ENCODE measurements at regions not wholly inside any gene's neighbourhood (a gene's known extent, or its start where the extent isn't known, plus 50 kb on each side); places are given as distances from the start of the nearest gene placed in this dataset.

- TF ChIP-seq CTCF (IDR thresholded peaks at IDR 0.05; ENCODE audit: borderline replicate concordance, control extremely low read depth, extremely low read depth, insufficient read depth, missing control alignments), result no peak
- in situ Hi-C loops (cut with MboI; ENCODE audit: low sequenced_read_pairs, unreplicated experiment), result no loop called here
Measured at GRCh38 chr4:57655342-57655741, 545.2 kb upstream of the IGFBP7 start.

GRCh38 chr4:57652779-57653178, 542.6 kb upstream of the IGFBP7 start:
- in situ Hi-C loops (cut with MboI; ENCODE audit: low sequenced_read_pairs, unreplicated experiment), result no loop called here
- no peak for TF ChIP-seq CTCF (IDR thresholded peaks at IDR 0.05; ENCODE audit: borderline replicate concordance, control extremely low read depth, extremely low read depth, insufficient read depth, missing control alignments)
- no peak for DNase-seq (ENCODE audit: low spot score)

More at GRCh38 chr4:57655342-57655741, 545.2 kb upstream of the IGFBP7 start:
- no peak for DNase-seq (ENCODE audit: low spot score)

- DNase-seq (ENCODE audit: low spot score), result no peak
- no peak for TF ChIP-seq CTCF (IDR thresholded peaks at IDR 0.05; ENCODE audit: borderline replicate concordance, control extremely low read depth, extremely low read depth, insufficient read depth, missing control alignments)
- in situ Hi-C loops (cut with MboI; ENCODE audit: low sequenced_read_pairs, unreplicated experiment), result no loop called here
Measured at GRCh38 chr4:57640391-57641100, 530.4 kb upstream of the IGFBP7 start.

GRCh38 chr4:57639561-57640382, 529.6 kb upstream of the IGFBP7 start:
- in situ Hi-C loops (cut with MboI; ENCODE audit: low sequenced_read_pairs, unreplicated experiment), result no loop called here
- no peak for DNase-seq (ENCODE audit: low spot score)
- no peak for TF ChIP-seq CTCF (IDR thresholded peaks at IDR 0.05; ENCODE audit: borderline replicate concordance, control extremely low read depth, extremely low read depth, insufficient read depth, missing control alignments)

- in situ Hi-C loops (cut with MboI; ENCODE audit: low sequenced_read_pairs, unreplicated experiment), result no loop called here
- no peak for DNase-seq (ENCODE audit: low spot score)
- no peak for TF ChIP-seq CTCF (IDR thresholded peaks at IDR 0.05; ENCODE audit: borderline replicate concordance, control extremely low read depth, extremely low read depth, insufficient read depth, missing control alignments)
Measured at GRCh38 chr4:57635910-57636309, 525.7 kb upstream of the IGFBP7 start.

- TF ChIP-seq CTCF (IDR thresholded peaks at IDR 0.05; ENCODE audit: borderline replicate concordance, control extremely low read depth, extremely low read depth, insufficient read depth, missing control alignments), result no peak
- DNase-seq (ENCODE audit: low spot score), result no peak
- in situ Hi-C loops (cut with MboI; ENCODE audit: low sequenced_read_pairs, unreplicated experiment), result no loop called here
Measured at GRCh38 chr4:57633212-57633859, 523.2 kb upstream of the IGFBP7 start.
